22Rv1 (cell line): ENCODE measurements at regions not wholly inside any gene's neighbourhood (a gene's known extent, or its start where the extent isn't known, plus 50 kb on each side); places are given as distances from the start of the nearest gene placed in this dataset.

ENCODE experiments used
- ZFX ChIP-seq: fragments of 450-650 bp; IDR thresholded peaks from 2 replicates; pipeline ENCODE4 v1.6.1; 2017; ENCODE audit warnings: antibody characterized with exemption, borderline replicate concordance
- TF ChIP-seq, protein P1 (sequence below): fragments of 450-650 bp; IDR thresholded peaks from 2 replicates; pipeline ENCODE4 v1.5.1; 2017; ENCODE audit warnings: mild to moderate bottlenecking

DNA sequence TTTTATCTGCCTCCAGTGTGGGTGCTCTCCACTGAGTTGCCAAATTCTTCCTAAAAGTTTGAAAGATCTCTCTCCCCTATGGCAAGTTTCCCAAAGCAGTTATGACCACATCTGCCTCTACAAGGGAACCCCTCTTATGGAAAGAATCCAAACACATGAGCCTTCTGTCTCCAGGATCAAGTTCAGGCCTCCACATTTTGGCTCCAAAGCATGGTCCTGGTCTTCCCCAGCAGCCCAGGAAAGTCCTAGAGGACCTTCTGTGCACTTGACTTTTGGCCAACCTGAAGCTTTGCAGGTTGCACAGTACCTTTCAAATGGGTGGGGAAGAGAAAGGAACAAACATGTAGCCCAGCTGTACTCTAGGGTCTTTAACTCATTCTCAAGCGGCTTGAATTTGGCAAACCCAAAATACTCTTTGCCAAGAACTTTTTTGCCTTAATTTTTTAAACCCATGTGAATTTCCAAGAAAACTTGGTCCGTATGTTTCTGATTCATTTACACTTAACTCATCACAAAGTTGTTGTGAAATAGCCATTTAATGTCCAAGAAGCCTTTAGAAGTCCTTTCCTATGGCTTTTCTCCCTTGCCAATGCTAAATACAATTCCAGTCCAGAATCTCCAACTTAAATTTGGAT is 240.1 kb upstream of the TBX18 start:
- TF ChIP-seq, protein P1, sequence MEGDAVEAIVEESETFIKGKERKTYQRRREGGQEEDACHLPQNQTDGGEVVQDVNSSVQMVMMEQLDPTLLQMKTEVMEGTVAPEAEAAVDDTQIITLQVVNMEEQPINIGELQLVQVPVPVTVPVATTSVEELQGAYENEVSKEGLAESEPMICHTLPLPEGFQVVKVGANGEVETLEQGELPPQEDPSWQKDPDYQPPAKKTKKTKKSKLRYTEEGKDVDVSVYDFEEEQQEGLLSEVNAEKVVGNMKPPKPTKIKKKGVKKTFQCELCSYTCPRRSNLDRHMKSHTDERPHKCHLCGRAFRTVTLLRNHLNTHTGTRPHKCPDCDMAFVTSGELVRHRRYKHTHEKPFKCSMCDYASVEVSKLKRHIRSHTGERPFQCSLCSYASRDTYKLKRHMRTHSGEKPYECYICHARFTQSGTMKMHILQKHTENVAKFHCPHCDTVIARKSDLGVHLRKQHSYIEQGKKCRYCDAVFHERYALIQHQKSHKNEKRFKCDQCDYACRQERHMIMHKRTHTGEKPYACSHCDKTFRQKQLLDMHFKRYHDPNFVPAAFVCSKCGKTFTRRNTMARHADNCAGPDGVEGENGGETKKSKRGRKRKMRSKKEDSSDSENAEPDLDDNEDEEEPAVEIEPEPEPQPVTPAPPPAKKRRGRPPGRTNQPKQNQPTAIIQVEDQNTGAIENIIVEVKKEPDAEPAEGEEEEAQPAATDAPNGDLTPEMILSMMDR = no peak
- no peak for TF ChIP-seq ZFX
